Endothelial cell (in vitro differentiated cells): ENCODE measurements at regions not wholly inside any gene's neighbourhood (a gene's known extent, or its start where the extent isn't known, plus 50 kb on each side); places are given as distances from the start of the nearest gene placed in this dataset.
"Not testable (repeated sequence)": the region's sequence is repeated elsewhere in the genome, so short reads cannot be mapped to it uniquely, and the experiment has no call there.

Experiments used
- DNase-seq: peaks from one replicate; pipeline ENCODE4 v3.0.0; 2021; ENCODE audit warnings: low spot score
- H3K27ac Mint-ChIP-seq: one replicate; pipeline ENCODE4 v1.8.0; 2021; ENCODE audit warnings: mixed read lengths, inconsistent platforms; ENCODE audit not compliant: unreplicated experiment
- H3K27me3 Mint-ChIP-seq: one replicate; pipeline ENCODE4 v1.8.0; 2021; ENCODE audit warnings: mild to moderate bottlenecking, moderate library complexity, mixed read lengths, inconsistent platforms; ENCODE audit not compliant: unreplicated experiment
- H3K36me3 Mint-ChIP-seq: one replicate; pipeline ENCODE4 v1.8.0; 2021; ENCODE audit warnings: mild to moderate bottlenecking, low read depth, mixed read lengths, inconsistent platforms; ENCODE audit not compliant: unreplicated experiment
- H3K4me1 Mint-ChIP-seq: one replicate; pipeline ENCODE4 v1.8.0; 2021; ENCODE audit warnings: mild to moderate bottlenecking, mixed read lengths, inconsistent platforms; ENCODE audit not compliant: unreplicated experiment
- H3K4me3 Mint-ChIP-seq: one replicate; pipeline ENCODE4 v1.8.0; 2021; ENCODE audit warnings: mild to moderate bottlenecking, mixed read lengths, inconsistent platforms; ENCODE audit not compliant: unreplicated experiment
- H3K9me3 Mint-ChIP-seq: one replicate; pipeline ENCODE4 v1.8.0; 2021; ENCODE audit warnings: mixed read lengths, inconsistent platforms; ENCODE audit not compliant: unreplicated experiment

DNA sequence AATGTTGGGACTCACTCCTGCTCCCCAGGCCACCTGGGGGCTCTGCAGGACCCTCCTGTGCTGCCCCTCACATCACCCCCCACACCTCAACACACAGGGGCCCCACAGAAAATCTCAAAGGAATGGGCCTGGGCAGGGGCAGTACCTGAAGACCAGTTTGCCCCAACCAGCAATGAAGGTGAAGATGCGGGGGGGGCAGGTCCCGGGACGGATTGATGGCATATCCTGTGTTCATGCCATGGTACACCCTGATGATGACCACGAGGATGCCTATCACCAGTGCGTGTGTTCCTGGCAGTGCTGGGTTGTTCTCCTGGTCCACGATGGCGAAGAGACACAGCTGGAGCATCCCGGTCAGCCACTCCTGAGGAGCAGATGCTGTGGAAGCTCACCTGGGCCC, 663.0 kb downstream of the FOXD4L5 start:
- not testable (repeated sequence) for H3K4me1 Mint-ChIP-seq, H3K36me3 Mint-ChIP-seq, H3K27ac Mint-ChIP-seq, H3K9me3 Mint-ChIP-seq, H3K4me3 Mint-ChIP-seq, H3K27me3 Mint-ChIP-seq
- peak; percentile 1 for DNase-seq
